IMR-90 (cell line): ENCODE measurements at regions not wholly inside any gene's neighbourhood (a gene's known extent, or its start where the extent isn't known, plus 50 kb on each side); places are given as distances from the start of the nearest gene placed in this dataset.

Experiments
- ATAC-seq: fragments of 200-7000 bp; cut with Tn5 transposase; 2 replicates; pipeline ENCODE4 v1.9.1; 2020; ENCODE audit warnings: low read depth, mild to moderate bottlenecking, moderate library complexity
- BruUV-seq: library from RNA; stranded (reverse); fragments of 400-500 nt; replicated peaks from 2 replicates; lab custom pipeline; 2021; lab: Mats Ljungman, UMichigan
- CTCF ChIA-PET: fragments of 300-600 bp; formaldehyde crosslinking; extraction: SDS; loops from one replicate; lab custom pipeline; 2021; ENCODE audit warnings: antibody characterized with exemption; lab: Yijun Ruan, JAX
- POLR2A ChIA-PET: fragments of 300-600 bp; sonication (Branson Sonifier 250); formaldehyde crosslinking; loops from one replicate; lab custom pipeline; 2022; ENCODE audit warnings: antibody characterized with exemption; ENCODE audit not compliant: unreplicated experiment; lab: Charles Lee
- DNase-seq: peaks from one replicate; pipeline ENCODE4 v3.0.0; 2013
- H2AFZ ChIP-seq: replicated peaks from 2 replicates; pipeline ENCODE3; 2013; ENCODE audit warnings: low read length, mild to moderate bottlenecking; ENCODE audit not compliant: poor library complexity
- H2AK5ac ChIP-seq: 2 replicates; pipeline ENCODE4 v1.6.1; 2013; ENCODE audit warnings: low read depth, low read length, inconsistent platforms
- H2AK9ac ChIP-seq: replicated peaks from 2 replicates; pipeline ENCODE3; 2013; ENCODE audit warnings: mild to moderate bottlenecking, low read depth, low read length, moderate library complexity; ENCODE audit not compliant: poor library complexity
- H2BK120ac ChIP-seq: 2 replicates; pipeline ENCODE4 v1.6.1; 2013; ENCODE audit warnings: low read depth, low read length, inconsistent platforms
- H2BK15ac ChIP-seq: 3 replicates; pipeline ENCODE4 v1.6.1; 2013; ENCODE audit warnings: low read depth, low read length, inconsistent platforms
- H2BK20ac ChIP-seq: 2 replicates; pipeline ENCODE4 v1.6.1; 2013; ENCODE audit warnings: low read depth, mild to moderate bottlenecking, inconsistent platforms, low read length, moderate library complexity
- H2BK5ac ChIP-seq: 2 replicates; pipeline ENCODE4 v1.6.1; 2013; ENCODE audit warnings: mild to moderate bottlenecking, low read depth, low read length, inconsistent platforms; ENCODE audit not compliant: poor library complexity, severe bottlenecking
- H3K14ac ChIP-seq: replicated peaks from 2 replicates; pipeline ENCODE4 v1.6.1; 2013; ENCODE audit warnings: low read depth, low read length, inconsistent platforms
- H3K18ac ChIP-seq: 2 replicates; pipeline ENCODE4 v1.6.1; 2013; ENCODE audit warnings: low read depth, low read length, control low read depth
- H3K23ac ChIP-seq: 2 replicates; pipeline ENCODE4 v1.6.1; 2013; ENCODE audit warnings: low read depth, low read length, inconsistent platforms
- H3K27ac ChIP-seq: 2 replicates; pipeline ENCODE4 v1.5.1; 2013; ENCODE audit warnings: mild to moderate bottlenecking, control low read depth, low read length; ENCODE audit not compliant: insufficient read depth
- H3K27me3 ChIP-seq: 2 replicates; pipeline ENCODE4 v1.6.1; 2013; ENCODE audit warnings: low read length; ENCODE audit not compliant: control insufficient read depth, insufficient read depth
- H3K36me3 ChIP-seq: 2 replicates; pipeline ENCODE4 v1.6.1; 2013; ENCODE audit warnings: low read length, mixed read lengths; ENCODE audit not compliant: control insufficient read depth, insufficient read depth
- H3K4ac ChIP-seq: 2 replicates; pipeline ENCODE4 v1.6.1; 2013; ENCODE audit warnings: low read depth, low read length, inconsistent platforms
- H3K4me1 ChIP-seq: 2 replicates; pipeline ENCODE4 v1.6.1; 2013; ENCODE audit warnings: low read length, mixed read lengths; ENCODE audit not compliant: control insufficient read depth, insufficient read depth
- H3K4me2 ChIP-seq: 2 replicates; pipeline ENCODE4 v1.6.1; 2013; ENCODE audit warnings: low read depth, mild to moderate bottlenecking, control low read depth, low read length, moderate library complexity
- H3K4me3 ChIP-seq: 2 replicates; pipeline ENCODE4 v1.5.1; 2013; ENCODE audit warnings: low read depth, mild to moderate bottlenecking, control low read depth, low read length, moderate library complexity; ENCODE audit not compliant: insufficient read depth
- H3K56ac ChIP-seq: 2 replicates; pipeline ENCODE4 v1.6.1; 2013; ENCODE audit warnings: low read length, inconsistent platforms; ENCODE audit not compliant: insufficient read depth; ENCODE audit errors: extremely low read depth
- H3K79me1 ChIP-seq, 2 experiments: 2 replicates each; pipeline ENCODE4 v1.6.1; 2013; ENCODE audit warnings: low read length in 2 of 2, inconsistent platforms in 1 of 2, low read depth in 1 of 2
- H3K9ac ChIP-seq: 2 replicates; pipeline ENCODE4 v1.6.1; 2013; ENCODE audit warnings: low read depth, low read length, control low read depth
- H3K9me1 ChIP-seq: 2 replicates; pipeline ENCODE4 v1.6.1; 2013; ENCODE audit warnings: low read length, inconsistent platforms; ENCODE audit not compliant: insufficient read depth
- H3K9me3 ChIP-seq: 2 replicates; pipeline ENCODE4 v1.6.1; 2013; ENCODE audit warnings: low read length; ENCODE audit not compliant: control insufficient read depth, insufficient read depth
- H4K20me1 ChIP-seq: 2 replicates; pipeline ENCODE4 v1.6.1; 2013; ENCODE audit warnings: low read length, inconsistent platforms; ENCODE audit not compliant: insufficient read depth
- H4K5ac ChIP-seq: 2 replicates; pipeline ENCODE4 v1.6.1; 2013; ENCODE audit warnings: mild to moderate bottlenecking, low read depth, low read length, control low read depth
- H4K8ac ChIP-seq, 2 experiments: 2 replicates each; pipeline ENCODE4 v1.6.1; 2013; ENCODE audit warnings: low read depth in 2 of 2, low read length in 2 of 2, control low read depth in 1 of 2, inconsistent platforms in 1 of 2
- H4K91ac ChIP-seq: 2 replicates; pipeline ENCODE4 v1.6.1; 2013; ENCODE audit warnings: low read depth, low read length, inconsistent platforms; ENCODE audit not compliant: insufficient read depth
- BHLHE40 ChIP-seq: fragments of 150-350 bp; IDR thresholded peaks from 2 replicates; pipeline ENCODE4 v1.6.1; 2016; ENCODE audit warnings: mild to moderate bottlenecking, low read depth, low read length
- CEBPB ChIP-seq: IDR thresholded peaks from 2 replicates; pipeline ENCODE4 v1.6.1; 2012; ENCODE audit warnings: low read depth, low read length, improper control_type of control experiment
- CHD1 ChIP-seq: IDR thresholded peaks from 2 replicates; pipeline ENCODE4 v1.6.1; 2012; ENCODE audit warnings: low read depth, low read length, improper control_type of control experiment
- FOS ChIP-seq: fragments of 150-350 bp; IDR thresholded peaks from 2 replicates; pipeline ENCODE4 v1.6.1; 2016; ENCODE audit warnings: low read depth, low read length
- MAFK ChIP-seq: IDR thresholded peaks from 2 replicates; pipeline ENCODE4 v1.6.1; 2012; ENCODE audit warnings: low read depth, low read length, improper control_type of control experiment
- MAZ ChIP-seq: IDR thresholded peaks from 2 replicates; pipeline ENCODE4 v1.6.1; 2012; ENCODE audit warnings: low read depth, mild to moderate bottlenecking, low read length, improper control_type of control experiment, moderate library complexity, borderline replicate concordance
- MXI1 ChIP-seq: IDR thresholded peaks from 2 replicates; pipeline ENCODE4 v1.6.1; 2012; ENCODE audit warnings: low read depth, mild to moderate bottlenecking, low read length, moderate library complexity, borderline replicate concordance
- NFE2L2 ChIP-seq: fragments of 150-350 bp; IDR thresholded peaks from 2 replicates; pipeline ENCODE4 v1.6.1; 2016; ENCODE audit warnings: low read depth, mild to moderate bottlenecking, low read length
- POLR2A ChIP-seq: IDR thresholded peaks from 2 replicates; pipeline ENCODE4 v1.6.1; 2012; ENCODE audit warnings: mild to moderate bottlenecking, low read depth, low read length
- RAD21 ChIP-seq: IDR thresholded peaks from 2 replicates; pipeline ENCODE4 v1.6.1; 2012; ENCODE audit warnings: low read length, improper control_type of control experiment
- RCOR1 ChIP-seq: IDR thresholded peaks from 2 replicates; pipeline ENCODE4 v1.6.1; 2012; ENCODE audit warnings: mild to moderate bottlenecking, low read length, improper control_type of control experiment; ENCODE audit not compliant: insufficient replicate concordance
- RFX5 ChIP-seq: IDR thresholded peaks from 2 replicates; pipeline ENCODE4 v1.8.0; 2012; ENCODE audit warnings: low read depth, mild to moderate bottlenecking, low read length, moderate library complexity
- SMC3 ChIP-seq: fragments of 150-350 bp; IDR thresholded peaks from 2 replicates; pipeline ENCODE4 v1.6.1; 2016; ENCODE audit warnings: low read depth, mild to moderate bottlenecking, antibody characterized with exemption, low read length, moderate library complexity
- WGBS, 2 experiments: methylation state at CpG; one replicate each; pipeline versions ENCODE4 v1.1.5 to v1.1.7; 2013; ENCODE audit warnings: missing lambda C conversion rate in 2 of 2; ENCODE audit not compliant: insufficient read length in 1 of 2; ENCODE audit errors: extremely low coverage in 2 of 2; 5-methylcytosine and 5-hydroxymethylcytosine counted together
- dilution Hi-C: fragments of 300-500 bp; cut with HindIII; formaldehyde crosslinking; loops from one replicate; pipeline ENCODE4 v1.14.3; 2018; ENCODE audit warnings: low sequenced_read_pairs; ENCODE audit not compliant: unreplicated experiment
- in situ Hi-C: fragments of 300-500 bp; cut with MboI; formaldehyde crosslinking; loops from 3 replicates; pipeline ENCODE4 v1.14.3; 2019; ENCODE audit warnings: low sequenced_read_pairs, inconsistent platforms, mixed read lengths
- intact Hi-C: fragments of 100-400 bp; cut with micrococcal nuclease; formaldehyde crosslinking; loops from 2 replicates; pipeline ENCODE4 v1.10.0; 2022
- TF ChIP-seq, protein P1 (sequence below): conservative IDR thresholded peaks from 2 replicates; pipeline ENCODE4 v1.5.1; 2012; ENCODE audit warnings: mild to moderate bottlenecking, low read depth, low read length, improper control_type of control experiment
- TF ChIP-seq, protein P2 (sequence below): fragments of 150-350 bp; IDR thresholded peaks from 2 replicates; pipeline ENCODE4 v1.6.1; 2016; ENCODE audit warnings: low read depth, mild to moderate bottlenecking, low read length, moderate library complexity, borderline replicate concordance
- TF ChIP-seq, protein P3 (sequence below): fragments of 150-350 bp; IDR thresholded peaks from 2 replicates; pipeline ENCODE4 v1.6.1; 2017; ENCODE audit warnings: mild to moderate bottlenecking, antibody characterized with exemption, low read length, low read depth

DNA sequence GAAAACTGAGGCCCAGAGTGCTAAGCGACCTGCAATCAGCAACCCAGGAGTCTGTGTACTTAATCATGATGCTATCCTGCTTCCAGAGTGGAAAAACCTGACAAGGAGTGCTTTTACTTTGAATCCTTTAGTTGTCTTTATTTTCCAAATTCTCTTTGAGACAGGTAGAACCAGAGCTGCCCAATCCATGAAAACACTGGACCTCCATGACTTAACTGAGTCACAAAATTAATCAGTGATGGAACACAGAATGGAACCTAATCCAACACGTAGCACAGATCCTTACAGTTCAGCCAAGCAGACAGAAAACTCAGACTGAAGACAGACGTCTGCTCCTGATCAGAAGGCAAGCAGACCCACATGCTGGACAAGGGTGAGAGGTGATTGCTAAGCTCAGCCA lies 175.6 kb downstream of the BCL11A start:
- Histone ChIP-seq H4K5ac (no peak overlapping the region), H2BK120ac (no peak overlapping the region), H3K23ac (no peak overlapping the region), H3K27me3 (no peaks in the 10 kb centered on the region), H4K91ac (no peak overlapping the region), H3K56ac (no peak overlapping the region), H3K14ac (no peak overlapping the region), H3K4me1 (no peaks in the 10 kb centered on the region), H3K9me3 (no peaks in the 10 kb centered on the region), H4K20me1 (no peaks in the 10 kb centered on the region), H2BK20ac (no peak overlapping the region), H3K18ac (no peak overlapping the region), H2BK15ac (no peak overlapping the region), H3K79me1 (no peaks in the 10 kb centered on the region), H3K36me3 (no peaks in the 10 kb centered on the region), H2AFZ (no peak overlapping the region), H3K9ac (no peak overlapping the region), H3K9me1 (no peaks in the 10 kb centered on the region), H3K4me3 (no peak overlapping the region), H3K4me2 (no peak overlapping the region), H3K27ac (no peak overlapping the region), H3K4ac (no peak overlapping the region), H2BK5ac (no peak overlapping the region), H2AK5ac (no peak overlapping the region), H4K8ac (no peak overlapping the region), H2AK9ac (no peak overlapping the region)
- no peak for ATAC-seq
- ChIA-PET POLR2A (no interaction called here), CTCF (no interaction called here)
- WGBS, 2 experiments: no CpG with 5 or more reads among the region's 3 CpGs
- in situ Hi-C loops: no loop called here
- no TSS peak for BruUV-seq
- no peak for TF ChIP-seq NFE2L2
- TF ChIP-seq RAD21: no peak
- TF ChIP-seq, protein P1, sequence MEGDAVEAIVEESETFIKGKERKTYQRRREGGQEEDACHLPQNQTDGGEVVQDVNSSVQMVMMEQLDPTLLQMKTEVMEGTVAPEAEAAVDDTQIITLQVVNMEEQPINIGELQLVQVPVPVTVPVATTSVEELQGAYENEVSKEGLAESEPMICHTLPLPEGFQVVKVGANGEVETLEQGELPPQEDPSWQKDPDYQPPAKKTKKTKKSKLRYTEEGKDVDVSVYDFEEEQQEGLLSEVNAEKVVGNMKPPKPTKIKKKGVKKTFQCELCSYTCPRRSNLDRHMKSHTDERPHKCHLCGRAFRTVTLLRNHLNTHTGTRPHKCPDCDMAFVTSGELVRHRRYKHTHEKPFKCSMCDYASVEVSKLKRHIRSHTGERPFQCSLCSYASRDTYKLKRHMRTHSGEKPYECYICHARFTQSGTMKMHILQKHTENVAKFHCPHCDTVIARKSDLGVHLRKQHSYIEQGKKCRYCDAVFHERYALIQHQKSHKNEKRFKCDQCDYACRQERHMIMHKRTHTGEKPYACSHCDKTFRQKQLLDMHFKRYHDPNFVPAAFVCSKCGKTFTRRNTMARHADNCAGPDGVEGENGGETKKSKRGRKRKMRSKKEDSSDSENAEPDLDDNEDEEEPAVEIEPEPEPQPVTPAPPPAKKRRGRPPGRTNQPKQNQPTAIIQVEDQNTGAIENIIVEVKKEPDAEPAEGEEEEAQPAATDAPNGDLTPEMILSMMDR: no peak
- TF ChIP-seq CEBPB: no peak
- no peak for TF ChIP-seq FOS
- no peak for TF ChIP-seq CHD1
- no peak for TF ChIP-seq MXI1
- TF ChIP-seq POLR2A: no peak
- TF ChIP-seq MAZ: no peak
- TF ChIP-seq, protein P2, sequence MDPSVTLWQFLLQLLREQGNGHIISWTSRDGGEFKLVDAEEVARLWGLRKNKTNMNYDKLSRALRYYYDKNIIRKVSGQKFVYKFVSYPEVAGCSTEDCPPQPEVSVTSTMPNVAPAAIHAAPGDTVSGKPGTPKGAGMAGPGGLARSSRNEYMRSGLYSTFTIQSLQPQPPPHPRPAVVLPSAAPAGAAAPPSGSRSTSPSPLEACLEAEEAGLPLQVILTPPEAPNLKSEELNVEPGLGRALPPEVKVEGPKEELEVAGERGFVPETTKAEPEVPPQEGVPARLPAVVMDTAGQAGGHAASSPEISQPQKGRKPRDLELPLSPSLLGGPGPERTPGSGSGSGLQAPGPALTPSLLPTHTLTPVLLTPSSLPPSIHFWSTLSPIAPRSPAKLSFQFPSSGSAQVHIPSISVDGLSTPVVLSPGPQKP: no peak
- no peak for TF ChIP-seq RCOR1
- TF ChIP-seq, protein P3, sequence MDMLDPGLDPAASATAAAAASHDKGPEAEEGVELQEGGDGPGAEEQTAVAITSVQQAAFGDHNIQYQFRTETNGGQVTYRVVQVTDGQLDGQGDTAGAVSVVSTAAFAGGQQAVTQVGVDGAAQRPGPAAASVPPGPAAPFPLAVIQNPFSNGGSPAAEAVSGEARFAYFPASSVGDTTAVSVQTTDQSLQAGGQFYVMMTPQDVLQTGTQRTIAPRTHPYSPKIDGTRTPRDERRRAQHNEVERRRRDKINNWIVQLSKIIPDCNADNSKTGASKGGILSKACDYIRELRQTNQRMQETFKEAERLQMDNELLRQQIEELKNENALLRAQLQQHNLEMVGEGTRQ: no peak
- TF ChIP-seq SMC3: no peak
- no peak for TF ChIP-seq BHLHE40
- TF ChIP-seq RFX5: no peak
- TF ChIP-seq MAFK: no peak
- dilution Hi-C loops: no loop called here
- no peak for DNase-seq
- intact Hi-C loops: no loop called here
